GM19328 (cell line): ENCODE measurements at regions not wholly inside any gene's neighbourhood (a gene's known extent, or its start where the extent isn't known, plus 50 kb on each side); places are given as distances from the start of the nearest gene placed in this dataset.

Experiments
- ATAC-seq: cut with Tn5 transposase; IDR thresholded peaks from one replicate; pipeline ENCODE4 v1.9.1; 2021; ENCODE audit warnings: mild to moderate bottlenecking, moderate library complexity; ENCODE audit not compliant: unreplicated experiment

DNA sequence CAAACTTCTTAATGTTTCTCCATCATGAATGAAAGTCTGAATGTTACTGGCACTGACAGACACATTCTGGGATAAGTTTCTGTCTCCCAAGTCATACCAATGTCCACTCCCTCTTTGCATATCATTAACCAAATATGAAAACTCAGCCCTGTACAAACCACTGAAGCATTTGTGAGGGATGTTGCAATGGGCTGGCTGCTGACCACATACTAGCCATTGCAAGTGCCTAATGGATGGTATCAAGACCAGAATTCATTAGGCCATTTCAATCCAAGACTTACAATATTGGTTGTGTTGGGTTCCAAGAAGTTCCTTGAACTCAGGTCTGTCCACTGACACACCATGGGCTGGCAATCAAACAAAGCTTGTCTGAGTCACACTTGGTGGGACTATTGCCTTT is 73.8 kb downstream of the CBLN2 start:
- no peak for ATAC-seq

DNA sequence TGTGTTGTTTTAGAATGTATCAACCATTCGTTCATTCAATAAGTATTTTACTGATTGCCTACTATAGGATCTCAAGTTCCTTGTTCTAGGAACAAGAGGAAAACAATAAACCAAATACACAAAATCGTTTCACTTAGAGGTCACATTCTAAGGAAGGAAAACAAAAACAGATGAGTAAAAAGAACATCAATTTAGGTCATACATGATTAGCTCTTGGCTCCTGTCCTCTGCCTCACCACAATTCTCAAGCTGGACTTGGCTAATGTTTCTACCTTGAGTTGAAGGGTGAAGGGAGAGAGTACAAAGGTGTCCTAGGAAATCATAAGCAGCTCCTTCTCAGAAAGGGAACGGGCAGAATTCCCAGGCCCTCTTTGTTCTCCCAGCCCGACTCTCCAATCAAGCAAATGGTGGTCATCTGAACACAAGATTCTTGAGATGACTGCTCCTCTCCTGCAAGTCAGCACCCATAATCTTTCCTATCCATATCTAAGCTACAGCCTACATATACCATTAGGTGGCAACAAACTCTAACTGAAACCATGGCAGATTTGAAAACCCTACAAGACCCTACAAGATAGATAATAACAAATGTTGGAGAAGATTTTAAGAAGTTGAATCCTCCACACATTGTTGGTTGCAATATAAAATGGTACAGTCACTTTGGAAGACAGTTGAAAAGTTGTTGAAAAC is 76.0 kb downstream of the CBLN2 start:
- ATAC-seq = no peak

DNA sequence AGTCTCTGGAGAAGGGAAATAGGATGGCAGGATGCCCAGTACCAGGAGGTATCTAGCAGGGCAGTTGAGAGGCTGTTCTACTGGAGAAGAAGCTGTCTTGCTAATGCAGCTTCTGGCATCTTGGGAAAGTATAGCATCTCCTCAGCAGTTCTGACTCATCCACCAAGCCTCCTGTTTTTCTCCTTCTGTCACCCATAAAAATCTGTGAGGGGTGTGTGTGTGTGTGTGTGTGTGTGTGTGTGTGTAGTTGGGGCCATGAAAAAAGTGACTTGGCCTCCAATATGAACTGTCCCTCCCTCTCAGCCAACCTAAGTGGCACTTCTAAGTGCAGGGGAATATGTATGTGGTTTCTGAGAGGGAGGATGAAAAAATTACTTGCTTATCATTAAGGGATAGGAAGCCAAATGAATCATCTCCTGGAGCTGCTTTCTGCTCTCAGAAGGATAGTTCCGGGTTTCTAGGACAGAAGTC is 83.9 kb downstream of the CBLN2 start:
- no peak for ATAC-seq

DNA sequence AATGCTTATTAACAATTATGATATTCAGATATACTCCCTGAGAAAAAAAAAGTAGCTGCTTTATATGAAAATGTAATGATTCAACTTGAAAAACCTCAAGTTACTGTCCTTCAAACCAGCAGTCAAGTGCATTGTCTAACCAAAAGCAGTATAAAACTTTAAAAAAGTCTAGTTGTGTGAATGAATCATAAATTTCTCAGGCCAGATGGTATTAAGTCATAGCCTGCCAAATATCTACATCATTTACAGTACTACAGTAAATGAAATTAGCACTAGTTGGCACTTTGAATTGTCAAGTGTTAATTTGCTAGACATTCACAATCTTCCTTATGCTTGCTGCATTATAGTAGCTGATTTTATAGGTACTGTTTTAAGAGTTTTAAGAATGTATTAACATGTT is 85.9 kb downstream of the CBLN2 start:
- no peak for ATAC-seq

DNA sequence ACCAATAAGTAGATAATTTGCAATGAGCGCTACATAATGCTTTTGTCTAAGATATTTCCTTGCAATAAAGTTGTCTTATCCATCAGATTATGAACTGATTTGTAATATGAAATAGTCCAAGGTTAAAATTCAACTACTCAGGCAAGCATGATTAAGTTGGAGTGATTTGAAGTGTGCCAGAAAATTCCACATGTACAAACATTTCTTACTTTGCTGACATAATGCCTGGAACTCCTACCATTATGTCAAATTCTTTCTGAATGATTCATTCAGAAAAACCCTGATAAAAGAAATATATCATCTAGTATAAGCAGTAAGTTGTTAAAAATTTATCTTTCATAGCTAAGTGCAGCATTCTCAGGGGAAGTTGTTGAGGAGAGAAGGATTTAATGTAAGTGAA is 87.3 kb downstream of the CBLN2 start:
- no peak for ATAC-seq

DNA sequence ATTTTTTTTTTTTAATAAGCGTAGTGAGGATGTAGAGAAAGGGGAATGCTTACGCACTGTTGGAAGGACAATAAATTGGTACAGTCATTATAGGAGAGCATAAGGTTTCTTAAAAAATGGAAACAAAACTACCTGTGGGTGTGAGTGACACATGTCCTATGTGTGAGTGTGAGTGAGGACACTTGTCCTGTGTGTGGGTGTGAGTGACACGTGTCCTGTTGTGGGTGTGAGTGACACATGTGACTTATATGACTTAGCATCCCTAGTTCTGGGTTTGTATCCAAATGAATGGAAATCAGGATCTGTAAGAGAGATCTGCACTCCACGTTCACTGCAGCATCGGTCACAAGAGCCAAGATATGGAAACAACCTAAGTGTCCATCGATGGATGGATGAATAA is 91.8 kb downstream of the CBLN2 start:
- ATAC-seq = no peak

DNA sequence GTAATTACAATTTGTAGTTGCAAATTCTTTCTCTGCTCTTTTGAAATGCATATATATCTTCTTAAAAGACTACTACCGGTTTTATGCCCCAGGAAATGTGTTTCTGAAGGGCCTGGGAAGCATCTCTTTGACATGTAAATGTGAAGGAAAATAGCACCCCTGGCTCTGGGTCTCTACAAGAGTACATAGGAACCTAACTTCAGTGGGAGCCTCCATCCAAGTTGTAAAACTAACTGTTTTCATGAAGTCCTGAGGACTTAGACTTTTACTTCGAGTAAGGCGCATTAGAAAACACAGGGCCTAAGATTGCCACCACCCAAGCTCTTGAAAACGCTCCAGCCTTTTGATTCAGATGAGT is 99.4 kb downstream of the CBLN2 start:
- ATAC-seq = no peak

DNA sequence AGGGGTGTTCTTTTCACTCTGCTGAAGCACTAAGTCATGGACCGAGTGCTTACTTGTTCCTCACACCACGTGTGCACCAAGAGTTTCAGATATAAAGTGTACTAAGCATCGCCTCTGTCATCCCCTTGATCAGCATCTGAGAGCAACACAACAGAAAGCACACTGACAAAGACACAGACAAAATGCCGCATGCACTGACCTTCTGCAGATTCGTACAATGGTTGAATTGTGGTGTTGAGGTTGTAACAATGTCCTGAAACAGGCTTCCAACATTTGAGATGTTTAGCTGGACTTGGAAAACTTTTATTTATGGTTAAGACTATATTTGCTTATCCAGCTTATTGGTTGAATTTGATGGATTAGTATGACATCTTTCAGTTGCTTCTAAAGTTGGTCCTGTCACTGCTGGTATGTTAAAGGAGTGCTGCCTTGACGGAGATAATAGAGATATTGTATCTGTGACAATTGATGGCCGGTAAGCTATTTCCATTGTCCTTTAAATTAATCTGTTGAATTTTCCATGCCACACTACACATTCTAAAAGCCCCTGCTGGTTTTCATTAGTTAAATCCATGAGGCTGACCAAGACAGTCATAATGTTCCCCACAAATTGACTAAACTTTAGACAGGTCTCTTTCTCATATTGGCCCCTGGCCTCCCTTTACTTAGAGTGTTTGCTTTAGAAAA is 99.9 kb downstream of the CBLN2 start:
- ATAC-seq = no peak

DNA sequence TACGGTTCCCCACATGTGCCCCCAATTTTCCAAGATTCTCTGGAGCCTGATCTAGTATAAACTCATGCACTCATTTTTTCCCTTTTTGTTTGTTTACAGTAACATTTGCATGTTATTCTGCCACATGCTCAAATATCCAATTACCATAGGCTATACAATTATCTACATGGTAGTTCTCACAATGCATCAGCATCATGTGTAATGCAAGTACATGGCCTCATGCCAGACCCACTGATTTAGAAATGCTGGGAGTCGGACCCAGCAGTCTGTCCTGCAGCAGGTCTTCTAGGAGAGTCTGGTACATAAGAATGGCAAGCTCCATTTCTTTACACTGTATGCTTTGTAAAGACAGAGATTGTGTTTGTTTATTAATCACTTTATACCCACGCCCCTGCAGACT is 107.7 kb downstream of the CBLN2 start:
- ATAC-seq = no peak

DNA sequence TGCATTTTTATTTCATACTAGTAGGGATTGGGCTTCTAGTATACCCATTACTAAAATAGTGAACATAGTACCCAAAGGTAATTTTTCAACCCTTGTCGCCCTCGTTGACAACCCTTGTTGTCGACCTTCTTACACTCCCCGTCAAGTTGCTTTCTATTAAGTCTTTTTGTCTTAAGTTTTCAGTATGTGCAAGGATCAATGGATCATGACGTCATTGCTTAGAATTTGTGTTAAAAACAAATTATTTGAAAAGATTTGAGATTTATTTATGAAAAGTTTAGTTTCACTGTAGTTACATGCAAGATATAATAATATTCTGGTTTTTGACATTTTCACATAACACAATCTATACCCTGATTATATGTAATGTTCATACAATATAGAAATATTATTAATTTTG is 110.4 kb downstream of the CBLN2 start:
- ATAC-seq = no peak

DNA sequence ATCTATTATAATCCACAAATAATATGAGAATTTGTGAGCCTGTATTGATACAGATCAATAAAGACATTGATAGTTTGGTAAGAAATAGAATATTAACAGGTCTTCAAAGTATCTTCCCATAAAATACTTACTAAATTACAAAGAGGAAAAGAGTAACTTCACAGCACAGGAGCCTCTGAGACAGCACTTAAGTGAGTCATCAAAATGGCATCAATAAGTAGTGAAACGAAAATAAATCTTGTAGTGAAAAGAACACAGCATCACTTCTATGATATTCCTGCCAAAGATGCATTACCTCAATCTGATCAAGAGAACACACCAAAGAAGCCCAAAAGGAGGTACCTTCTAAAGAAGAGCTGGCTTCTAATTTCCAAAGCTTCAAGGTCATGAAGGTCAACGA is 116.4 kb downstream of the CBLN2 start:
- ATAC-seq = no peak

DNA sequence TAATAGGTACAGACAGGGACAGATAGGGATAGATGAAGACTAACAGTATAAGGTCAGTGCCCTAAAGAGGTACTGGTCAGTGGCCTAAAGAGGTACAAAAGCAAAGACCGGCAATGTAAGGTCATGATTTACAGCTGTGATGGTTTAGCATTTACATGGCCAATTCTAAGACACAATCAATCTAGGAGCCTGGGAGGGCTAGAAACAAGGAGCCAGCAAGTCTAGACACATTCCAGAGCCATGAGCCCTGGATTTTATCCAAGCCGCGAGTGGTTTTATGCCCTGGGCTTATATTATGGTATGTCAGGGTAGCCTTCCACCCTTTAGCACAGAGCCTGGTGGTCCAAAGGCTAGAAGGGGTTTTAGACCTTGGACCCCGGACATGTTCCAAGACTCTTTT is 124.2 kb downstream of the CBLN2 start:
- no peak for ATAC-seq

DNA sequence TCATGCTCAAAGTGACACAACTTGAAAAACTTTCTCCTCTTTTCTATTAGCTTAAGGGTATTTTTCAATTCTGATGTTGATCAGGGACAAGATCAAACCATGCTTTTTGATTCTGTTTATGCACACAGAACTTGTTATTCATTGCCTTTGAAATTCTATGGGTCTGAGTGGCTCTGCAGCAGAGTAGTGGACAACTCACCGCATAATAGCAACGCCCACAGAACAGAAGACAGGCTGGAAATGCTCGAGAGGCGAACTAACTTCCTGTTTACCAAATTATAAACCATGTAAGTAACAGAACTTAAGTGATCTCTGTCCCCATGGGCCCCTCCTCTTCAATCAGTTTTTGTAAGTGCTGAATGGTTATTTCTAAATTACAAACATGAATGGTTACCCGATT is 131.2 kb downstream of the CBLN2 start:
- no peak for ATAC-seq

DNA sequence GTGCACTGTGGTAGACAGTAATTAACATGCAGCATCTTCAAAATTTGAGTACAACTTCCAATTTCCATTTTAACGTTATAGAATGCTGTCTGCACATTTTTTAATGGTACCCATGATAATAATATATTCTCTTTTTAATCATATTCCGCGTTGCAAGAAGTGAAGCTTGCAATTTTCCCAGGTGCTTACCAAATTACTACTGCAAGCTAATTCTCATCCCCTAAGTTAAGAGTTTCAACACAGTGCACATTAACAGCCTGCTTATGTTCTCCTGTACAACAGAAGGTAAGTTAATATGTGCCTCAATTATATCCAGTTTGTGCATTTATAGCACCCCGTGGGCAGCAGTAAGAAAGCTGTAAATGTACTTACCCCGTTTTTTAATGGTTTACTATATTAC is 132.9 kb downstream of the CBLN2 start:
- no peak for ATAC-seq

DNA sequence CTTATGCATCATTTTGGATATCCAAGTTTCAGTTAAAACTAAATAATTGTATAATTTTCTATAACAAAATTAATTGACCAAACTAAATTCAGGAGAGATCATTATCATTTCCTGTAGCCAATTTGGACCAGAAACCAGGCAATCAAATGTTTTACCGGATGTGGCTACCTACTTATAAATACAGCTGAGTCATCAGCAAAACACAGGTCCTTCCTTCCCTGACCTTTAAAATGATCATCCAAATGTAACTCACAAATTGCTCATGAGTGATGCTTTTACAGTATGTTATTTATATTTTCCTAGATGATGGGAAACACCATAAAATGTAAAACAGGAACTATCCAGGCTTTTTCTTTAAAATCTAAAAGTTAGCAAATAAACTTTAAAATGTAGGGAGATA is 133.7 kb downstream of the CBLN2 start:
- no peak for ATAC-seq

DNA sequence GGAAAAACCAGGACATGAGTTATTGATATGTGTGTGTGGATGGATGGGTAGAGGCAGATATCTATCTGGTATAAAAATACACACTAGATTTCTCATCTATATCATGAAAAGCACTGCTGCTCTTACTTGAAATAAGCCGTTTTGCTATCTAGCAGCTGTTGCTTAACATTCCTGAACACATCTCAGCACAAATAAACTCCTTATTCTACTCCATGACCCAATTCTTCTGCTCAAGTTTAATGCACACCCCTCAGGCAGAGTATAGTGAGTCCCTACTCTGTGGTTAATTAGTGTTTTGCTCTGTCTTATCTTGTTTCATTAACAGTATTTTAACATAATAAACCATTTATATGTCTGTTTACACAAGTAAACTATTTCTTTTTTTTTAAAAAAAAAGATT is 134.2 kb downstream of the CBLN2 start:
- ATAC-seq = no peak

DNA sequence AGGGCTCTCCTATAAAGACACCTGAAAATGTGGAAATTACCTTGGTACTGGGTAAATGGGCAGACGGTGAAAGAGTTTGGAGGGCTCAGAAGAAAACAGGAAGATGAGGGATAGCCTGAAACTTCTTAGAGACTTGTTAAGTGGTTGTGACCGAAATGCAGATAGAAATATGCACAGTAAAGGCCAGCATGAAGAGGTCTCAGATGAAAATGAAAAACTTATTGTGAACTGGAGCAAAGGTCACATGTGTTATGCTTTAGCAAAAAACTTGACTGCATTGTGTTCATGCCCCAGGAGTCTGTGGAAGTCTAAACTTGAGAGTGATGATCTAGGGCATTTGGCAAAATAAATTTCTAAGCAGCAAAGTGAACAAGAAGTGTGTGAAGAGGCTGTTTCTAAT is 137.1 kb downstream of the CBLN2 start:
- ATAC-seq = no peak

DNA sequence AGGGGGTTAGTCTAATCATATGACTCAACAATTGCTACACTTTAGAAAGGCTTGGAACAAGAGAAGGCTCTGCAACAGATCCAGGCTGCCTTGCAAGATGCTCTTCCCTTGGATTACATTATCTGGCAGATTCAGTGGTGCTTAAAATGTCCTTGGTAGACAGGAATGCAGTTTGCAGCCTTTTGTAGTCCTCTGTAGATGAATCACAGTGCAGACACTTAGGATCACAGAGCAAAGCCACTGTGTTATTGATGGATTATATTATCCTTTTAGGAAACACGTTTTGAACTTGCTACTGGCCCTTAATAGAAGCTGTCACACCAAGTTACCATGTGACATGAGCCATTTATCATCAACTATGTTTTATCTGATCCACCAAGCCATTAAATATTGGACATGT is 152.2 kb downstream of the CBLN2 start:
- no peak for ATAC-seq

DNA sequence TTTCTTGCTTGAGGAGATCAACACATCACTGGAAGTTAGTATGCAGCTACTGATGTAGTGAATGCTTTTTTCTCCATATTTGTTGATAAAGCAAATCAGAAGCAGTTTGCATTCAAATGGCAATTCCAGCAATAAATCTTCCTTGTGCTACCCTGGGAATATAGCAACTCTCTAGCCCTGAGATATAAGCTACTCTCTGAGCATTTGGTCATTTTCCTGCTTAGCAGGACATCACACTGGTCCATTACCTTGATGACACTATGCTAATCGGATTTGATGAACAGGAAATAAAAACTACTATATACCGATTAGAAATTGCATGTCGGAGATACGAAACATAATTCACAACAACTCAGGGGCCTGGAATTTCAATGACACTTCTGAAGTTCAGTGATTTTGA is 152.7 kb downstream of the CBLN2 start:
- ATAC-seq = no peak

DNA sequence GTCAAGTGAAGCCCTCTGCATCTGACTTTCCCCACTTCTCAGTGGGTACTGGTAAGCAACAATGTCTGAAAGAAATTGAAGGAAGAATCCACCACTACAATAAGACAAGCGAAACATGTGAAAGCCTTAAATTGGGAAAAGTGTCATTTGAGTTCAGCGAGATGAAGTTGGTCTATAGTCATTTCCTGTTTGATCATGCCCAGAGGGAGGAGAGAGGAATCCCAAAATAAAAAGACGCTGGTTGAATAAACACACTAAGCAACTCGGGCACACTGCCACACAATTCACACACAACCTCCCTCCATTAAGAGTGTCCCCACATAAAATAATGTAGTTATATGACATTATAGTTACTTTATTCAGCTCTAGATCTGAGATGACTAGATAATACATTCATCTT is 166.1 kb downstream of the CBLN2 start:
- ATAC-seq = no peak

DNA sequence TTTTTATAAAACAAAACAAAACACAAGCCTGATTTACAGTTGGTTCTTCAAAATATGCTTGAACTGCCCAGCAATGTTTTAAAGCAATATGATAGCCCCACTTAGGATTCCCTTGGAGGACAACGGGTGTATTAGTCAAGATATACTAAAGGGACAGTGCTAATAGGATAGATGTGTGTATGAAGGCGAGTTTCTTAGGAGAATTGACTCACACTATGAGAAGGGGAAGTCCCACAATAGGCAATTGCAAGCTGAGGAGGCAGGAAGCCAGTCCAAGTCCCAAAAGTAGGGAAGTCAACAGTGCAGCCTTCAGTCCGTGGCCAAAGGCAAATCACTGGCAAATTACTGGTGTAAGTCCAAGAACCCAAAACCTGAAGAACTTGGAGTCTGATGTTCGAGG is 167.9 kb downstream of the CBLN2 start:
- no peak for ATAC-seq

DNA sequence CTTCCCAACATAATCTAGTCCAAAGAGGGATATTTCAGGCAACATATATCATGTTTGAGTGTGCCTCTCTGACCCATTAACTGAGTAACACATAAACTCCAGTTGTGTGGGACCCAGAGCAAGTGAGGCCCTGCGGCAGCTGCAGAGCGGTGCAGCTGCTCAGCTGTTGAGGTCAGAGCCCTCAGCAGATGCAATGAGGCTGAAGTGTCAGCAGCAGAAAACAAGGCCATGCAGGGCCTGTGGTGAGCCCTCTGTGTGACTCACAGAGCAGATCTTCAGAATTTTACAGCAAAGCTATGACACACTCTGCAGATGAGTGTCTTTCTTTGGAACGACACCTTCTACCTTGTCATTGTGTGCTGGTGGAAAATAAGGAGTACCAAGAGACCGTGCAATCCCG is 168.5 kb downstream of the CBLN2 start:
- ATAC-seq = no peak

DNA sequence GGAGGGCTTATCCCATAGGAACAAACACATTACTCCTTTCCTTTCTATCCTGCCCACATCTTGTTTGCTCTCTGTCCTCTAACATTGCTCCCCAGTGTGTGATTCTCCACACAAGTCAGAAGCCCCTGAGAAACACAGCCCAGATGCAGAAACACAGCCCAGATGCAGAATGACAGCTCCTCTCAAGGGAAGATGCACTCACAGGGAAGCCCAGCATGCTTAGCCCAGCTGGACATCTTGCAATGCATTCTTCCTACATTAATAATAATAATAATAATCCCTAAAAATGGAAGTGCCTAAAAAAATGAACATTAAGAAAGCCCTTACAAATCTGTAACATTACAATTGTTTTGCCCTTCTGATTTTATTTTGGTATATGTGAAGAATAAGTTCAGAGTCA is 172.1 kb downstream of the CBLN2 start:
- no peak for ATAC-seq
